SJSA1 (cell line): ENCODE measurements at regions not wholly inside any gene's neighbourhood (a gene's known extent, or its start where the extent isn't known, plus 50 kb on each side); places are given as distances from the start of the nearest gene placed in this dataset.

Experiments used
- DNase-seq, 2 experiments: peaks; one replicate each; pipeline ENCODE4 v3.0.0-alpha.2; 2015 to 2020; ENCODE audit warnings: low spot score in 2 of 2, low read depth in 1 of 2
- H3K27ac ChIP-seq: fragments of 250-450 bp; sonication (Bioruptor Pico); 2 replicates; pipeline ENCODE4 v1.5.1; 2020; ENCODE audit warnings: mild to moderate bottlenecking, moderate library complexity
- H3K27me3 ChIP-seq: fragments of 250-450 bp; sonication (Bioruptor Pico); replicated peaks from 2 replicates; pipeline ENCODE4 v1.5.1; 2020; ENCODE audit warnings: mild to moderate bottlenecking, moderate library complexity
- H3K36me3 ChIP-seq: fragments of 250-450 bp; sonication (Bioruptor Pico); 2 replicates; pipeline ENCODE4 v1.5.1; 2020; ENCODE audit warnings: mild to moderate bottlenecking
- H3K4me1 ChIP-seq: fragments of 250-450 bp; sonication (Bioruptor Pico); replicated peaks from 2 replicates; pipeline ENCODE4 v1.6.1; 2021; ENCODE audit warnings: mild to moderate bottlenecking
- H3K4me3 ChIP-seq: fragments of 250-450 bp; sonication (Bioruptor Pico); 2 replicates; pipeline ENCODE4 v1.5.1; 2020; ENCODE audit warnings: mild to moderate bottlenecking
- H3K9me3 ChIP-seq: fragments of 250-450 bp; sonication (Bioruptor Pico); replicated peaks from 2 replicates; pipeline ENCODE4 v1.5.1; 2020; ENCODE audit warnings: mild to moderate bottlenecking

DNA sequence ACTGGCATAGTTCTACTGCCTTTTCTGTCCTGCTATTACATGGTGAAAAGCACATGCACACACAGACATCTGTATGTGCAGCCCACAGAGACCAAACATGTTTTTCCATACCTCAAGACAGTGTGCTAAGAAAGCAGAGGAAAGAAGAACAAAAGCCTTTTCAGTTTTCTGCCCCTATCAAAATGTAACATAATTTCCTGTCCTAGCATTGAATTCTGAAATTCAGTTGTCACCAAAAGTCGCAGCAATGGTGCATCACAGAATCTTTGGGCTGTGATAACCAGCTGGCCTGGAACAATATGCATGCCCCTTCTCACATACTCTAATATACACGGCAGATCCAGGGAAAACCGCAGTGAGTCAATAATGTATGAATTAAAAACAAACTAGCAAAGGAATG is 153.8 kb upstream of the RAP2B start:
- no peaks in the 10 kb centered on the region for H3K27me3 ChIP-seq
- no peak for DNase-seq
- H3K4me3 ChIP-seq, result no peak overlapping the region
- H3K4me1 ChIP-seq, result no peaks in the 10 kb centered on the region
- no peaks in the 10 kb centered on the region for H3K36me3 ChIP-seq
- no peaks in the 10 kb centered on the region for H3K9me3 ChIP-seq
- H3K27ac ChIP-seq, result no peak overlapping the region

DNA sequence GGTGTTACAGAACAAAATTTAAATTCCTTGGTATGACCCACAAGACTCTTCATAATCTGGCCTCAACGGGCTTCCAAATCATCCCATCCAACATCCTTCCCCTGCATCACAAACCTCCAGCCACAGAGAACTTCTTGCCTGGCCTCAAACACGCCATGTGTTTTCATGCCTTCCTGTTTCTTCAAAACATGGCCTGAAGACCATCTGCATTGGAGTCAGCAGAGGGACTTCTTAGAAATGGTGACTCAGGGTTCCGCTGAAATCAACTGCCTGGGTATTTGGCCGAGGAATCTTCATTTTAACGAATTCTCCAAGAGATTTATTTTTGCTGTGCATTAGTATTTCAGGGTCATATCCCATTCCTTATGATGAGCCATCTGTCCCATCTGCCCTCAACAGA is 138.1 kb upstream of the RAP2B start:
- no peaks in the 10 kb centered on the region for H3K4me1 ChIP-seq
- no peaks in the 10 kb centered on the region for H3K9me3 ChIP-seq
- DNase-seq, result no peak
- H3K36me3 ChIP-seq, result no peaks in the 10 kb centered on the region
- H3K27ac ChIP-seq, result no peak overlapping the region
- no peak overlapping the region for H3K4me3 ChIP-seq
- H3K27me3 ChIP-seq, result no peaks in the 10 kb centered on the region

DNA sequence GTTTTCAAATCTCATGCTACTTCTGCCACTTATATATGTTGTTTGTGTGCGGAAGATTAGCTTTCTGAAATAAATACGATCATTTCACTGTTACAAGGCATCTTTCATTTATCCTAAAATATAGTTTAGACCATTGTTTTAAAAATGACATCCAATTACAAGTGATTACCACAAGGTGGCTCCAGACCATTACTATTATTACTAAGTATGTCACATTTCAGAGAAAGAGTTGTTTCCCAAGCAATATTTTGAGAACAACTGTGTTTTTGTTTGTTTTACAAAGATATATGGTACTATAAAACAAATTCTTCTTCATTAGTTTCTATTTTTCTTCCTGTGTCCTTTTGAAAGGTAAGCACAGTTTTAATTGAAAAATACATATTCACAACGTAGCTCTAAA is 136.0 kb upstream of the RAP2B start:
- DNase-seq, result peak in 1 of 2 experiments; percentile 19
- Histone ChIP-seq H3K4me1 (no peaks in the 10 kb centered on the region), H3K4me3 (no peak overlapping the region), H3K27me3 (no peaks in the 10 kb centered on the region), H3K9me3 (no peaks in the 10 kb centered on the region), H3K36me3 (no peaks in the 10 kb centered on the region), H3K27ac (no peak overlapping the region)

DNA sequence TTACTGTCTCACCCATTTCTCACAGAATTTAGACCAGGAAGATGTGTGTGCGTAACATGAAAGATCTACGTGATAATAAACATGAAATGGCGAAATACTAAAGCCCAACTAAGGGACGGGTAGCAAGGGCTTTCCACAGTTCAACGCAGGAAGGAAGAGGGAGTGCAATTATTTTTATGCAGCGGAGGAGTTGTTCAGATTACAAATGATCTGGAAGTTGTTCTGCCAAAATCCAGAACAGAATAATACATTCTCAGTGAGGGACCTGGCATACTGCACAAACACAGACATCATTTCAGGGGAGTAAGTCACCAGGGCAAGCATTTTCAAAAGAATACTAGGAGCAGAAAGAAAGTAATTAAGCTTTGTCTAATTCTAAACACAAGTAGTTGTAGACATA is 133.6 kb upstream of the RAP2B start:
- H3K4me1 ChIP-seq, result no peaks in the 10 kb centered on the region
- no peak for DNase-seq
- no peaks in the 10 kb centered on the region for H3K36me3 ChIP-seq
- H3K4me3 ChIP-seq, result no peak overlapping the region
- no peaks in the 10 kb centered on the region for H3K9me3 ChIP-seq
- no peak overlapping the region for H3K27ac ChIP-seq
- no peaks in the 10 kb centered on the region for H3K27me3 ChIP-seq

DNA sequence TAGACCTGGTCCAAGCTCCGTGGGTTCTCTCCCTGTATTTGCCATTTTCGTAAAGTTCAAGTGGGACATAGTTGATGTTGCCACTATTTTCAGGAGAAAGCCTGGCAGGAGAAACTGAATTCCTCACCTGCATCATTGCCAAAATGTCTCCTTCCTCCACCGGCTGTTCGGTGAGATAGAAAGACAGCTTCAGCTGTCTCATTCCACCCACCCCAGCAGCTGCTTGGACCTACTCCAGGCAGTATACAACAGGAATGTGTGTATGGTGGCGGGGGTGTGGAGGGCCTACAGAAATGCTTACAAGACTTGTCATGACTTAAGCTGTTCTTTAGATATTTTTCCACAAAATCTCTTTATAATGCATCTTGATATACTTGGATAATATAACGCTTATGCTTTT is 132.7 kb upstream of the RAP2B start:
- H3K36me3 ChIP-seq, result no peaks in the 10 kb centered on the region
- H3K27ac ChIP-seq, result no peak overlapping the region
- H3K27me3 ChIP-seq, result no peaks in the 10 kb centered on the region
- no peak overlapping the region for H3K4me3 ChIP-seq
- no peaks in the 10 kb centered on the region for H3K4me1 ChIP-seq
- DNase-seq, result no peak
- H3K9me3 ChIP-seq, result no peaks in the 10 kb centered on the region

DNA sequence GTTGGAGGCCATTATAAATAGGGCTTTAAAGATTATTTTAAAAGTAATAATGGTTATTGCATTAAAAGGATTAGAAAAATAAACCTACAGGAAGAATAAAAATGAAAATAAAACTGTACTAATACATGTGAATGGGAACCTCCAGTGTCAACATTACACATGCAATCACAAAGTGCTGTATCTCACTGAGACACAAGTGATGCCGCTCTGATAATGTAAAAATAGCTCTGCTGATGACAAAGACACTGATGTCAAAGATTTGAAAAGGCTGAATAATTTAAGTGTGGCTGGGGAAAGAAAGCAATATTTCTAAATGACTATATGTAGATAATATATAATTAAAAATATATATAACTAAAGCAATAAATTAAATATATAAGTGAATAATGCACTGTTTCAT is 129.1 kb upstream of the RAP2B start:
- Histone ChIP-seq H3K36me3 (no peaks in the 10 kb centered on the region), H3K4me1 (no peaks in the 10 kb centered on the region), H3K4me3 (no peak overlapping the region), H3K27ac (no peak overlapping the region), H3K27me3 (no peaks in the 10 kb centered on the region), H3K9me3 (no peaks in the 10 kb centered on the region)
- DNase-seq, result no peak

DNA sequence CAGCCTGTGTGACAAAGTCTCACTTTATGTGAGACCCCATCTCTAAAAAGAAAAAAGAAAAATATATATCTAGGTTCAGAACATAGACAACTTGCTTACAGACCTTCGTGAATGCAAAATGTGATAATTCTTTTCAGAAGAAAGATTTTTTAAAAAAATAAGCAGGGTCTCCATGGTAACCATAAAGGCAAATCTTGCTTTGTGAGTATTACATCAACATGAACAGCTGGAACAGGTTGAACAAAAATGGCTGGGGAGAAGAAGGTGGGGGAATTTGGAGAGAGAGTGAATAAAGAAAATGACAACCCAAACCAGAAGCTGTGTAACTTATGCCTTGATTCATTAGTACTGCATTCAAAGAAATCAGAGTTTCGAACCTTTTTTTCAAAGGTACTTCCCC is 125.2 kb upstream of the RAP2B start:
- DNase-seq, result no peak
- H3K9me3 ChIP-seq, result no peaks in the 10 kb centered on the region
- no peak overlapping the region for H3K27ac ChIP-seq
- no peaks in the 10 kb centered on the region for H3K27me3 ChIP-seq
- H3K36me3 ChIP-seq, result no peaks in the 10 kb centered on the region
- no peaks in the 10 kb centered on the region for H3K4me1 ChIP-seq
- no peak overlapping the region for H3K4me3 ChIP-seq

DNA sequence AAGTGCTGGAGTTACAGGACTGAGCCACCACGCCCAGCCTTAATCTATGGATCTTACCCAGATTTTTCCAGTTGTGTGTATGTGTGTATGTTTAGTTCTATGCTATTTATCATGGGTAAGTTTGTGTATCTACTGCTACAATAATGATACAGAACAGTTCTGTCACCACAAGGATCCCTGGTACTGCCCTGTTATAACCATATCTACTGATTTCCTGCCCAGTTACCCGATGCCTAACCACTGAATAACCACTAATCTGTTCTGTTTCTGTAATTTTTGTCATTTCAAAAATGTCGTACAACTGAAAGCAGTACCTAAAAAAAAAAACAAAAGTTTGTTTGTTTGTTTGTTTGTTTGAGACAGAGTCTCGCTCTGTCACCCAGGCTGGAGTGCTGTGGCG is 123.7 kb upstream of the RAP2B start:
- no peaks in the 10 kb centered on the region for H3K36me3 ChIP-seq

DNA sequence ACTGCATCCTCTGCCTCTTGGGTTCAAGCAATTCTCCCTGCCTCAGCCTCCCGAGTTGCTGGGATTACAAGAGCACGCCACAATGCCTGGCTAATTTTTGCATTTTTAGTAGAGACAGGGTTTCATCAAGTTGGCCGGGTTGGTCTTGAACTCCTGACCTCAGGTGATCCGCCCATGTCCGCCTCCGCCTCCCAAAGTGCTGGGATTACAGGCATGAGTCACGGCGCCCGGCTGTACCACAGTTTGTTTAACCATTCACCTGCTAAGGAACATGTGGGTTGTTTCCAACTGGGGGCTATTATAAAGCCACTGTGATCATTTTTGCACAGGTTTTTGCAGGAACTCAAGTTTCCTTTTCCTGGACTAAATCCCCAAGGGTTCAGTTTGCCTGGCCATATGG is 123.2 kb upstream of the RAP2B start:
- Histone ChIP-seq H3K4me3 (no peak overlapping the region), H3K27me3 (no peaks in the 10 kb centered on the region), H3K9me3 (no peaks in the 10 kb centered on the region), H3K36me3 (no peaks in the 10 kb centered on the region), H3K4me1 (peaks cover 10% of the 10 kb centered on the region), H3K27ac (no peak overlapping the region)
- DNase-seq, result no peak

More for the DNA sequence above, 123.7 kb upstream of the RAP2B start:
- H3K4me1 ChIP-seq, result peaks cover 6% of the 10 kb centered on the region
- H3K4me3 ChIP-seq, result no peak overlapping the region
- no peak overlapping the region for H3K27ac ChIP-seq
- DNase-seq, result no peak
- no peaks in the 10 kb centered on the region for H3K9me3 ChIP-seq
- H3K27me3 ChIP-seq, result no peaks in the 10 kb centered on the region

DNA sequence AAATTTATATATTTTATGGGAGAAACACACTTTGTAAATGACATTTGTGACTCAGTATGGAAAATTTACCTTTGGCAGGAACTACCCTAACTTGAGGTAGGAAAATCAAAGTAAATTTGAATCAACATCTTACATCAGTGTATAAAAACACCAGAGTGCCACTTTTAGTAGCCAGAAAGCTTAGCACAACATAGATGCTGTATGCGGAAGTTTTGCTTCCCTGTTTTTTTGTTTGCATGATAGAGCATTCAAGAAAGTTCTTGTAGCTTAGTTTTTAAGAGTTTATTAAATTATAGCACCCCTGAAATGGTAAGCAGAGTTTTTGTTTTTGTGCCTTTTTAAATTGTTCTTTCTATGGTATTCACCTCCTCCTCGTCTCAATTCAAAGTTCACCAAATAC is 120.8 kb upstream of the RAP2B start:
- Histone ChIP-seq H3K9me3 (no peaks in the 10 kb centered on the region), H3K36me3 (no peaks in the 10 kb centered on the region), H3K4me1 (peaks cover 11% of the 10 kb centered on the region), H3K27ac (no peak overlapping the region), H3K27me3 (no peaks in the 10 kb centered on the region), H3K4me3 (no peak overlapping the region)
- no peak for DNase-seq

DNA sequence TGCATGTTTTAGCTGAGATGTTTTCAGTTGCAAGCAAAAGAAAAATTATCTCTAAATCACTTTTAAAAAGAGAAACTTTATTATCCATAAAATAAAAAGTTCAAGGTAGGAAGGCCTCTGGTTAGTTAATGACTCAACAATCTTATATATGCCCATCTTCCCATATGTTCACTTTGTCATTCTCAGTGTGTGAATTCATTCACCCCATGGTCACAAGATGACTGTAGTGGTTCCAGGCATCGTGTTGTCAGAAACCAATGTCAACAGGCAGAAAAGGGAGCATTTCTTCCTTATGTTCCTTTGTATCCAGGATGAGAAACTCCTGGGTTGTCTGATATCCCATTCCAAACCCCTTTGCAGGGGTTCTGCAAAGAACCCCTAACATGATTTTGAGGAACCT is 119.9 kb upstream of the RAP2B start:
- Histone ChIP-seq H3K27me3 (no peaks in the 10 kb centered on the region), H3K9me3 (no peaks in the 10 kb centered on the region), H3K27ac (no peak overlapping the region), H3K4me3 (no peak overlapping the region), H3K36me3 (no peaks in the 10 kb centered on the region), H3K4me1 (peaks cover 11% of the 10 kb centered on the region)
- no peak for DNase-seq

DNA sequence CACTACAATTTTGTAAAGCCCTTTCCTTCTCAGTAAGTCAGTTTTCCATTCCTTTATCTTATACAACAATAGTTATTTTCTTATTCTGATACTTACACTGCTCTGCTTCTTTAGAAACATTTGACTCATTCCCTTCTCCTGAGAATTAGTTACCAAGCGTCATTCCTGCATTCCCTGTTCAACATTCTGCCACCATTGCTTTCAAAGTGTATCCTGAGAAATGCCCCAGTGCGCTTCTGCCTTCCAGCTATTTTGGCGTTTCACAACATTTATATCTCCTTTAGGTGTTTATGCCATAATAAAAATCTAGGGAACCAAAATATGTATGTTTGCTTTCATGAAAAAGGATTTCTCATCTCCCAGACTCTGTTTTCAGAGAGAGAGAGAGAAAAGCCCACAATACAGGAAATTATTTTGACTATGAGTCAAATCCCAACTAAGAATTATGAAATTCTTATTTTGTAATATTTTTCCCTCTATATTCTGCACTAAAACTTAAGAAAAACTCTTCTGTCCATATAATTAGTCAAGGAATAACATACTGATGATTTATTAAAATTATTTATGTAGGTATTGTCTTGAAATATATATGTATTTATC is 118.2 kb upstream of the RAP2B start:
- no peak overlapping the region for H3K4me3 ChIP-seq
- no peak for DNase-seq
- no peak overlapping the region for H3K27ac ChIP-seq

DNA sequence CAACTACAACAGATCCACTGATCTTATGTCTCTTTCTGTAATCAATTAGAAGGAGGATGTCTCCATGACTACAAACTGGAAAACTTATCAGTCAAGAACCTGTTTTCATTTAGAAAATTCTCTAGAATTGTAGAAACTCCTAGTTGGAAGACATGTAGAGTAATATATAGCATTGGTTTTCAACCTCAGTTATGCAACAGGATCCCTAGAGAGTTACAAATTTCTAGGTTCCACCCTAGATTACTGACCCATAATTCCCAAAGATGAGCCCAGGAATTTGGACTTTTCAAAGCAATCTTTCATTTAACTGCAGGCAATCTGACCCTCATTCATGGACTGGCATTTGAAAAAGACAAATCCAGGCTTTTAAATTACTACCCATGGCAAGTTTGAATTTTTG is 116.9 kb upstream of the RAP2B start:
- Histone ChIP-seq H3K4me3 (no peak overlapping the region), H3K27me3 (no peaks in the 10 kb centered on the region), H3K36me3 (no peaks in the 10 kb centered on the region), H3K4me1 (peaks cover 11% of the 10 kb centered on the region), H3K27ac (no peak overlapping the region), H3K9me3 (no peaks in the 10 kb centered on the region)
- DNase-seq, result no peak

More for the DNA sequence above, 118.2 kb upstream of the RAP2B start:
- Histone ChIP-seq H3K4me1 (peaks cover 11% of the 10 kb centered on the region), H3K36me3 (no peaks in the 10 kb centered on the region), H3K9me3 (no peaks in the 10 kb centered on the region), H3K27me3 (no peaks in the 10 kb centered on the region)

DNA sequence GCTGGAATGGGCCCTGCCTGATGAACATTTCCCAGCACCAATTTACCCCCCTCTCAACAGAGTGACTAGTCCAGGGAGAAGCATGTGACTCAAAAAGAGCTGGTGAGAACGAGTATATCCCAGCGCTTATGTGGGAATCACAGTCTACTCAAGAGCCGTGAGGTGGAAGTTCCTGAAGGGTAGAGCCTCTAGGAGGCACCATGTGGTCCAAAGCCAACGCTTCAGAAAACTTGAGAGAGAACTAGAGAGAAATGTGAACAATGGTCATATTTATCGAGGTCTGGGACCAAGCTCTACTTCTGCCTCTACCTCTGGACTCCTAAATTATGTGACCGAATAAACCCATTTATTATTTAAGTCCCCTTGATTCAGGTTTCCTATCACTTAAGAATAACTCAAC is 111.0 kb upstream of the RAP2B start:
- no peak overlapping the region for H3K4me3 ChIP-seq
- H3K9me3 ChIP-seq, result no peaks in the 10 kb centered on the region
- no peak for DNase-seq
- H3K4me1 ChIP-seq, result peaks cover 21% of the 10 kb centered on the region
- H3K27me3 ChIP-seq, result no peaks in the 10 kb centered on the region
- peak overlapping the region; percentile 73 for H3K27ac ChIP-seq
- H3K36me3 ChIP-seq, result no peaks in the 10 kb centered on the region

DNA sequence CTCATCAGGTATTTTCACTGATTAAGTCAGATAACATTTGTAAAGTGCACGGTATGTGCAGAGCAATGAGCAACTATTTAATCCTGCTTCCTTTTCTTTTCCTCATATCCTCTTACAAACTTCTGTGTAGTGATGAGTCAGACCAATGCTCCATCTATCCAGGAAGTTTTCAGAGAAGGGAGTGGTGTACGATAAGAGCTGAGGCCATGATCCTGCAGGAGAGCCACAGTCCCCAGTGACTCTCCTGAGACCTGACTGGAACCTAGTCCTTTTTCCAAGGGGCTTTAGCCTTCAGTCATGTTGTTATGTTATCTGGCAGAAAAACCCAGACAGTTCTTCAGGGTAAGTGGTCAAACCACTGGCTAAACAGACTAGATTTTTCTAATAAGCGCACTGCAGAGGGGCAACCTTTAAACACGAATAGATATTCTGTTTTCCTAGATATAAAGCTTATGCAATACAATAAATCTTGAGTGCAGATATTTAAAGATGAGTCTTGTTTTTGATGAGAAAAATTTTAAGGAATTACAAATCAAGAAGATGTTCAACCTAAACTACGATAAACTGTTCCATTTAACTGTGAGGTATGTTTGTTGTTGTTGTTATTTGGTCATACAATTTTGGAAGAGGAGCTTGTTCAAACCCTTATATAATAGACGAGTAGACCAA is 110.5 kb upstream of the RAP2B start:
- no peaks in the 10 kb centered on the region for H3K27me3 ChIP-seq
- DNase-seq, result peak; percentile 44 to 59

More for the DNA sequence above, 110.5 kb upstream of the RAP2B start:
- H3K27ac ChIP-seq, result peak overlapping the region; percentile 73
- H3K4me1 ChIP-seq, result peaks cover 21% of the 10 kb centered on the region
- no peaks in the 10 kb centered on the region for H3K36me3 ChIP-seq
- H3K9me3 ChIP-seq, result no peaks in the 10 kb centered on the region
- no peak overlapping the region for H3K4me3 ChIP-seq
